Right lobe of liver (tissue), 4 donors: ENCODE measurements at regions not wholly inside any gene's neighbourhood (a gene's known extent, or its start where the extent isn't known, plus 50 kb on each side); places are given as distances from the start of the nearest gene placed in this dataset.

Experiments used
- CTCF ChIP-seq, 4 donors: fragments of 200-600 bp in 3 of 4; fragments of 450-650 bp in 1 of 4; IDR thresholded peaks; one replicate each; pipeline versions ENCODE4 v1.5.1 to v1.8.0; 2016 to 2022; ENCODE audit warnings: antibody characterized with exemption in 4 of 4, mild to moderate bottlenecking in 2 of 4
- POLR2A ChIP-seq: fragments of 450-650 bp; IDR thresholded peaks from one replicate; pipeline ENCODE4 v1.6.1; 2017; ENCODE audit warnings: antibody characterized with exemption, mild to moderate bottlenecking
- donor health status: DM: no; HTN: no; CAD: no.
- donor health status: DM: no; HTN: no; CAD: no.
- donor health status: DM: no; HTN: yes; CAD: no.

- TF ChIP-seq CTCF (IDR thresholded peaks at IDR 0.05) (no peak), POLR2A (no peak)
These were observed 547.3 kb downstream of the DTWD2 start for GRCh38 chr5:118441034-118441433.
